Mucosa of rectum (tissue), 2 donors: ENCODE measurements at regions not wholly inside any gene's neighbourhood (a gene's known extent, or its start where the extent isn't known, plus 50 kb on each side); places are given as distances from the start of the nearest gene placed in this dataset.
"Not testable (repeated sequence)": the region's sequence is repeated elsewhere in the genome, so short reads cannot be mapped to it uniquely, and the experiment has no call there.

Experiments
- H3K27ac ChIP-seq, 2 donors: one replicate each; pipeline ENCODE4 v1.7.0; 2013; ENCODE audit warnings: inconsistent platforms in 2 of 2, low read depth in 2 of 2, low read length in 2 of 2
- H3K27me3 ChIP-seq, 2 donors: one replicate each; pipeline ENCODE4 v1.7.0; 2013; ENCODE audit warnings: low read length in 2 of 2; ENCODE audit not compliant: control insufficient read depth in 2 of 2, insufficient read depth in 2 of 2
- H3K36me3 ChIP-seq, 2 donors: one replicate each; pipeline ENCODE4 v1.7.0; 2013; ENCODE audit warnings: low read length in 2 of 2; ENCODE audit not compliant: control insufficient read depth in 2 of 2, insufficient read depth in 2 of 2
- H3K4me1 ChIP-seq, 2 donors: one replicate each; pipeline ENCODE4 v1.7.0; 2013; ENCODE audit warnings: low read length in 2 of 2, mild to moderate bottlenecking in 1 of 2; ENCODE audit not compliant: control insufficient read depth in 2 of 2, insufficient read depth in 2 of 2
- H3K4me3 ChIP-seq, 2 donors: one replicate each; pipeline ENCODE4 v1.7.0; 2013; ENCODE audit warnings: low read length in 2 of 2
- H3K9ac ChIP-seq, 2 donors: one replicate each; pipeline ENCODE4 v1.7.0; 2013; ENCODE audit warnings: low read length in 2 of 2, low read depth in 1 of 2, mild to moderate bottlenecking in 1 of 2
- H3K9me3 ChIP-seq, 2 donors: one replicate each; pipeline ENCODE4 v1.7.0; 2013; ENCODE audit warnings: low read length in 2 of 2; ENCODE audit not compliant: control insufficient read depth in 2 of 2
- donor health status: healthy.
- donor health status: Normal muscosa, but diverticular disease.

- H3K27ac ChIP-seq, H3K9me3 ChIP-seq, H3K4me3 ChIP-seq, H3K36me3 ChIP-seq, H3K27me3 ChIP-seq, H3K4me1 ChIP-seq, H3K9ac ChIP-seq: not testable (repeated sequence)
Observed at GRCh38 chr3:191927183-191927817, 466.3 kb downstream of the PYDC2 start.

DNA sequence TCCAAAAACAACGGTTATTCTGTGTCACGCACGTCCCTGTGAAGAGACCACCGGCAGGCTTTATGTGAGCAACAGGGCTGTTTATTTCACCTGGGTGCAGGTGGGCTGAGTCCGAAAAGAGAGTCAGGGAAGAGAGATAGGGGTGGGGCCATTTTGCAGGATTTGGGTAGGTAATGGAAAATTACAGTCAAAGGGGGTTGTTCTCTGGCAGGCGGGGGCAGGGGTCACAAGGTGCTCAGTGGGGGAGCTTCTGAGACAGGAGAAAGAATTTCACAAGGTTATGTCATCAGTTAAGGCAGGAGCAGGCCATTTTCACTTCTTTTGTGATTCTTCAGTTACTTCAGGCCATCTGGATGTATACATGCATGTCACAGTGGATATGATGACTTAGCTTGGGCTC lies 467.0 kb downstream of the PYDC2 start:
- H3K36me3 ChIP-seq, H3K27me3 ChIP-seq, H3K27ac ChIP-seq, H3K4me1 ChIP-seq, H3K9ac ChIP-seq, H3K4me3 ChIP-seq, H3K9me3 ChIP-seq: not testable (repeated sequence)

- no peak overlapping the region for H3K9ac ChIP-seq
- no peaks in the 10 kb centered on the region for H3K27me3 ChIP-seq
- H3K27ac ChIP-seq: no peak overlapping the region
- no peaks in the 10 kb centered on the region for H3K36me3 ChIP-seq
- H3K9me3 ChIP-seq: no peaks in the 10 kb centered on the region
- H3K4me1 ChIP-seq: no peaks in the 10 kb centered on the region
- no peak overlapping the region for H3K4me3 ChIP-seq
Observed at GRCh38 chr3:191944835-191945234, 483.9 kb downstream of the PYDC2 start.

DNA sequence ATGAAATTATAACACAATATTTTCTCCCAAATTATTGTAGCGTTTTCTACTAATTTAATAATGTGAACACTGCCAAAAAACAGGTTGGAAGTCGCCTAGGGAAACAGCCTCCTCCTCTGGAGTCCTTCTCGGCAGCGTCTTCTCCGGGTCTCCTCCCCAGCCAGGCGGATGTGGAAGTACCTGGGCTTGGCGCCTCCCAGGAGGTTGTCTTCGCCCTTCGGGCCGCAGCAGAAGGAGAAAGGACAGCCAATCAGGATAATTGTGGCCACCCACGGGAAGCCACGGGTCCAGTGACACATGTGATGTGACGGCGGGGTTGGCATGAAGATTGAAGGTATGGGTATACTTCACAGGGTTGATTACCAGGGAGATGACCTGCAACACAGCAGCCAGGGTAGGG lies 491.2 kb downstream of the PYDC2 start:
- H3K9ac ChIP-seq: no peak overlapping the region
- H3K36me3 ChIP-seq: no peaks in the 10 kb centered on the region
- no peak overlapping the region for H3K4me3 ChIP-seq
- H3K27ac ChIP-seq: no peak overlapping the region
- no peaks in the 10 kb centered on the region for H3K27me3 ChIP-seq
- no peaks in the 10 kb centered on the region for H3K4me1 ChIP-seq
- H3K9me3 ChIP-seq: no peaks in the 10 kb centered on the region

- Histone ChIP-seq H3K9ac (no peak overlapping the region), H3K27ac (no peak overlapping the region), H3K27me3 (no peaks in the 10 kb centered on the region), H3K9me3 (no peaks in the 10 kb centered on the region), H3K4me1 (no peaks in the 10 kb centered on the region), H3K36me3 (no peaks in the 10 kb centered on the region), H3K4me3 (no peak overlapping the region)
Observed at GRCh38 chr3:191952609-191953008, 491.6 kb downstream of the PYDC2 start.

GRCh38 chr3:191958980-191959671 lies 498.2 kb downstream of the PYDC2 start:
- H3K9ac ChIP-seq: no peak overlapping the region
- no peaks in the 10 kb centered on the region for H3K4me1 ChIP-seq

GRCh38 chr3:191959876-191960413 lies 499.0 kb downstream of the PYDC2 start:
- Histone ChIP-seq H3K9me3 (no peaks in the 10 kb centered on the region), H3K27me3 (no peaks in the 10 kb centered on the region), H3K27ac (no peak overlapping the region), H3K4me3 (no peak overlapping the region), H3K9ac (no peak overlapping the region), H3K36me3 (no peaks in the 10 kb centered on the region), H3K4me1 (no peaks in the 10 kb centered on the region)

More at GRCh38 chr3:191958980-191959671, 498.2 kb downstream of the PYDC2 start:
- H3K4me3 ChIP-seq: no peak overlapping the region
- H3K9me3 ChIP-seq: no peaks in the 10 kb centered on the region
- no peak overlapping the region for H3K27ac ChIP-seq
- H3K27me3 ChIP-seq: no peaks in the 10 kb centered on the region
- no peaks in the 10 kb centered on the region for H3K36me3 ChIP-seq

DNA sequence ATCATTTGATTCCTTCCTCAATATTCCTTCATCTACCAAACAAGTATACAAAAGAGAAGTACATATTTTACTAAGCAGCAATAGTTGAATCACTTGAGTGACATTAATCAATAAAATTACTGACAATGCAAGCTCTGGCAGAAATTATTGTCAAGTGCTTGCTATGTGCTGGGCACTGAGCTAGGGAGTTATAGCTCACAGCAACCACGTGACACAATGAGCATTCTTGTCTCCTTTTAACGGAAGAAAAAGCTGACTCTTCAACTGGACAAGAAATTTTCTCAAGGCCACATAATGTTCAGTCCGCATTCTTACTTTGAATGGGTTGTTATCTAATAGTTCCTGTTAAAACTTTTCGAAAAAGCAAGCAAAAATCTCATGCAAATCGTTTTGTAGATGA lies 500.1 kb downstream of the PYDC2 start:
- H3K27ac ChIP-seq: no peak overlapping the region
- no peaks in the 10 kb centered on the region for H3K9me3 ChIP-seq

GRCh38 chr3:191961529-191961928 lies 500.6 kb downstream of the PYDC2 start:
- no peak overlapping the region for H3K9ac ChIP-seq
- no peaks in the 10 kb centered on the region for H3K27me3 ChIP-seq
- H3K4me3 ChIP-seq: no peak overlapping the region
- no peaks in the 10 kb centered on the region for H3K9me3 ChIP-seq
- no peak overlapping the region for H3K27ac ChIP-seq
- H3K36me3 ChIP-seq: no peaks in the 10 kb centered on the region
- H3K4me1 ChIP-seq: no peaks in the 10 kb centered on the region

More for the DNA sequence above, 500.1 kb downstream of the PYDC2 start:
- Histone ChIP-seq H3K9ac (no peak overlapping the region), H3K27me3 (no peaks in the 10 kb centered on the region), H3K36me3 (no peaks in the 10 kb centered on the region), H3K4me3 (no peak overlapping the region), H3K4me1 (no peaks in the 10 kb centered on the region)

DNA sequence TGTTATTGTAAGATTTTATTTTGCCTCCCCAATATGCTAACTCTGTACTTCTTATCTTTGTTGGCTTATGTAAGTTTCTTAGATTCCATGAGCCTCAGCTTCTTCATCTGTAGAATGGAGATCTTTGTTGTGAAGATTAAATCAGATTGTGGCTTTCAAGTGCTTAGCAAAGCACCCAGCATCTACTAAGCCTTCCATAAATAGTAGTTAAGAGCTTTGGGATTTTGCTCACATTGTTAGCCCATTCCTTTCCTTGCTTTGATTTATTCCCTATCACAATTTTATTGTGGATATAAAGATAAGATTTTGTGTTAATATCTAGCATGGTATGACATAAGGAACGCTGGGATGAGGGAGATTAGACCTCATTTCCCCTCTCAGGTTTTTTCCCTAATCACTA lies 501.4 kb downstream of the PYDC2 start:
- Histone ChIP-seq H3K4me3 (no peak overlapping the region), H3K9me3 (no peaks in the 10 kb centered on the region), H3K27ac (no peak overlapping the region), H3K36me3 (no peaks in the 10 kb centered on the region), H3K4me1 (no peaks in the 10 kb centered on the region), H3K27me3 (no peaks in the 10 kb centered on the region), H3K9ac (no peak overlapping the region)
